Astrocyte of the spinal cord (primary cell): ENCODE measurements at regions not wholly inside any gene's neighbourhood (a gene's known extent, or its start where the extent isn't known, plus 50 kb on each side); places are given as distances from the start of the nearest gene placed in this dataset.

Experiments
- DNase-seq: peaks from one replicate; pipeline ENCODE4 v3.0.0; 2011; ENCODE audit warnings: low read depth, low spot score
- H3K4me3 ChIP-seq: 2 replicates; pipeline ENCODE4 v1.5.1; 2011; ENCODE audit warnings: low read depth, mild to moderate bottlenecking, low read length, moderate library complexity
- in situ Hi-C: cut with HindIII; loops from 2 replicates; pipeline ENCODE4 v1.10.0; 2017; ENCODE audit warnings: low sequenced_read_pairs
- TF ChIP-seq, protein P1 (sequence below): IDR thresholded peaks from 2 replicates; pipeline ENCODE4 v1.5.1; 2012; ENCODE audit warnings: low read depth, mild to moderate bottlenecking, low read length, inconsistent platforms

DNA sequence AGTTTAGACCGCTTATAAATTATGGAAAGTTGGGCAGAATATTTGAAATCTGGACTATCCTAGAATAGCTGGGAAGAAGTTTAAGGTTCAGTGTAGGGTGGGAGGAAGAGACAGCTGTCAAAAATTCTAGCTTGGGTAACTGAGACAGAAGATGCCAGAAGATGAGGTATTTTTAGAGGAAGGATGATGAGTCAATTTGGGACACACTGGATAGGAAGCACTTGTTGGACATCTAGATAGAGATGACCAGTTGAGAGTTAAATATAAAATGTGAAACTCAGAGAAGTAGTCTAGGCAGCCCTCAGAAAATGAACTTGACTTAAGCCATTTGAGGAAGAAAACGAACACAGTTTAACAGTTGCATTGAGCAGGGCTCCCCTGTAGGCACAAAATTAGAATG lies 137.9 kb upstream of the MAP9 start:
- H3K4me3 ChIP-seq = no peak overlapping the region
- no peak for DNase-seq
- TF ChIP-seq, protein P1, sequence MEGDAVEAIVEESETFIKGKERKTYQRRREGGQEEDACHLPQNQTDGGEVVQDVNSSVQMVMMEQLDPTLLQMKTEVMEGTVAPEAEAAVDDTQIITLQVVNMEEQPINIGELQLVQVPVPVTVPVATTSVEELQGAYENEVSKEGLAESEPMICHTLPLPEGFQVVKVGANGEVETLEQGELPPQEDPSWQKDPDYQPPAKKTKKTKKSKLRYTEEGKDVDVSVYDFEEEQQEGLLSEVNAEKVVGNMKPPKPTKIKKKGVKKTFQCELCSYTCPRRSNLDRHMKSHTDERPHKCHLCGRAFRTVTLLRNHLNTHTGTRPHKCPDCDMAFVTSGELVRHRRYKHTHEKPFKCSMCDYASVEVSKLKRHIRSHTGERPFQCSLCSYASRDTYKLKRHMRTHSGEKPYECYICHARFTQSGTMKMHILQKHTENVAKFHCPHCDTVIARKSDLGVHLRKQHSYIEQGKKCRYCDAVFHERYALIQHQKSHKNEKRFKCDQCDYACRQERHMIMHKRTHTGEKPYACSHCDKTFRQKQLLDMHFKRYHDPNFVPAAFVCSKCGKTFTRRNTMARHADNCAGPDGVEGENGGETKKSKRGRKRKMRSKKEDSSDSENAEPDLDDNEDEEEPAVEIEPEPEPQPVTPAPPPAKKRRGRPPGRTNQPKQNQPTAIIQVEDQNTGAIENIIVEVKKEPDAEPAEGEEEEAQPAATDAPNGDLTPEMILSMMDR = no peak
- in situ Hi-C loops = no loop called here

DNA sequence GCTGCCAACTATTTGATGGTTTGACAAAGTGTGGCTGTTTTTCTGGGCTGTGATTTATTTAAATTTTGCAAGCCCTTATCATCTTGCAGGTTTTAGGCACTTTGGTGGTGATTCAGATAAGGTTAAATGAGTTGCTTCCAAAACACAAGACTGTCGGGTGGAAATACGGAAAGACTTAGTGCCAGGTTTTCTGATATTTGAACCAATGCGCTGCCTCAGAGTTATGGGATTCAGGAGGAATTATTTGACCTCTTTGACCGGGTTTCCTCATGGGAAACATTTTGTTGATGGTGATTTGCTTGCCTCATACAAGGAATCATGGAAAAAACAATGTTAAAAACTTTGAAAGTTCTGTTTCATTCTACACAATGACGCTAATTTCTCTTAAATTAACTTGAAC lies 136.1 kb upstream of the MAP9 start:
- DNase-seq = no peak
- TF ChIP-seq, protein P1 = no peak
- H3K4me3 ChIP-seq = no peak overlapping the region
- in situ Hi-C loops = no loop called here

GRCh38 chr4:155512046-155512445 lies 135.3 kb upstream of the MAP9 start:
- TF ChIP-seq, protein P1 = no peak
- H3K4me3 ChIP-seq = no peak overlapping the region
- no peak for DNase-seq
- in situ Hi-C loops = no loop called here

GRCh38 chr4:155510771-155511170 lies 134.0 kb upstream of the MAP9 start:
- DNase-seq = no peak
- in situ Hi-C loops = no loop called here
- no peak overlapping the region for H3K4me3 ChIP-seq
- TF ChIP-seq, protein P1 = no peak

- H3K4me3 ChIP-seq = no peak overlapping the region
- in situ Hi-C loops = no loop called here
- DNase-seq = no peak
- TF ChIP-seq, protein P1 = no peak
These were observed 132.8 kb upstream of the MAP9 start for GRCh38 chr4:155509555-155509954.

GRCh38 chr4:155506745-155507144 lies 130.0 kb upstream of the MAP9 start:
- in situ Hi-C loops = no loop called here
- DNase-seq = no peak
- TF ChIP-seq, protein P1 = no peak

DNA sequence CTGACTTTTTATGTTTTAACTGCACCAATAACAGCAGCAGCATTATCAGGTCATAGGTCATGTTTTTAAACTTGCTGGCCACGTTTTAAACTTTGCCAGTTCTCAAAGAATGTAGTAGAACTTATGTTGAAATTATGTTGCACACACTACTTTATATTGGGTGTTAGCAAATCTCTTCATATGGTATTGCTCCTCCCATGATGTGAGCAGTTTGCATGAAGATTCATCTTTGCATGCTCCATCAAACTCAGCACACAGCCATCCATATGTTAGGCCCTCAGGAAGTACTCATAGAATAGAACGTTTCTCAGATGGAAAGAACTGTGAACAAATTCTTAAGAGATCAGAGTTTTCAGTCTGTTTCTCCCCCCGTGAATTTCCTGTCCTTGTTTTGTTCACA lies 128.6 kb upstream of the MAP9 start:
- H3K4me3 ChIP-seq = no peak overlapping the region
- in situ Hi-C loops = no loop called here
- no peak for DNase-seq
- TF ChIP-seq, protein P1 = no peak

More at GRCh38 chr4:155506745-155507144, 130.0 kb upstream of the MAP9 start:
- no peak overlapping the region for H3K4me3 ChIP-seq
